Spleen (tissue), 11 donors: ENCODE measurements at regions not wholly inside any gene's neighbourhood (a gene's known extent, or its start where the extent isn't known, plus 50 kb on each side); places are given as distances from the start of the nearest gene placed in this dataset.

Experiments used
- DNase-seq: peaks from one replicate; pipeline ENCODE4 v3.0.0-alpha.2; 2020
- H3K27ac ChIP-seq, 8 donors: fragments of 200-600 bp; sonication (generic) in 7 of 8; 1 replicate in 4 of 8; 2 replicates in 4 of 8; pipeline versions ENCODE4 v1.5.0 to v1.8.0; 2016 to 2021; ENCODE audit warnings: inconsistent platforms in 4 of 8, mild to moderate bottlenecking in 4 of 8, moderate library complexity in 1 of 8
- H3K27me3 ChIP-seq, 7 donors: fragments of 200-600 bp; sonication (generic) in 6 of 7; replicated peaks in 1 of 7; 1 replicate in 4 of 7; 2 replicates in 3 of 7; pipeline versions ENCODE4 v1.5.0 to v1.8.0; 2016 to 2021; ENCODE audit warnings: inconsistent platforms in 3 of 7, mild to moderate bottlenecking in 1 of 7
- H3K36me3 ChIP-seq, 6 donors: fragments of 200-600 bp; sonication (generic) in 5 of 6; 1 replicate in 4 of 6; 2 replicates in 2 of 6; pipeline versions ENCODE4 v1.5.0 to v1.8.0; 2016 to 2021; ENCODE audit warnings: inconsistent platforms in 2 of 6
- H3K4me1 ChIP-seq, 6 donors: fragments of 200-600 bp; sonication (generic) in 5 of 6; 1 replicate in 3 of 6; 2 replicates in 3 of 6; pipeline versions ENCODE4 v1.5.0 to v1.8.0; 2016 to 2021; ENCODE audit warnings: inconsistent platforms in 3 of 6
- H3K4me3 ChIP-seq, 8 donors: fragments of 200-600 bp; sonication (generic) in 7 of 8; 1 replicate in 4 of 8; 2 replicates in 4 of 8; pipeline versions ENCODE4 v1.5.0 to v1.8.0; 2016 to 2021; ENCODE audit warnings: inconsistent platforms in 4 of 8, mild to moderate bottlenecking in 4 of 8, moderate library complexity in 2 of 8
- H3K9me3 ChIP-seq, 8 donors: fragments of 200-600 bp; sonication (generic) in 7 of 8; 1 replicate in 4 of 8; 2 replicates in 4 of 8; pipeline versions ENCODE4 v1.5.0 to v1.8.0; 2016 to 2021; ENCODE audit warnings: inconsistent platforms in 4 of 8
- POLR2A ChIP-seq, 3 donors: fragments of 450-650 bp; IDR thresholded peaks; one replicate each; pipeline ENCODE4 v1.5.1; 2017; ENCODE audit warnings: antibody characterized with exemption in 3 of 3, mild to moderate bottlenecking in 1 of 3
- POLR2AphosphoS5 ChIP-seq, 3 donors: sonication (generic); formaldehyde crosslinking; IDR thresholded peaks; one replicate each; pipeline ENCODE4 v1.5.1; 2017; ENCODE audit warnings: antibody characterized with exemption in 3 of 3
- WGBS, 5 donors: extraction: QIAGEN DNeasy Blood & Tissue Kit in 3 of 5; methylation state at CpG; one replicate each; pipeline versions ENCODE4 v1.1.5 to v1.1.7; 2013 to 2018; 5-methylcytosine and 5-hydroxymethylcytosine counted together
- intact Hi-C: fragments of 100-400 bp; cut with DNase I; formaldehyde crosslinking; loops from one replicate; pipeline ENCODE4 v1.15.0; 2023; ENCODE audit warnings: low total_unique reads
- TF ChIP-seq, protein P1 (sequence below), 11 experiments: fragments of 200-600 bp in 7 of 11; fragments of 450-650 bp in 4 of 11; sonication (generic) in 4 of 11; IDR thresholded peaks in 8 of 11; conservative IDR thresholded peaks in 3 of 11; 1 replicate in 7 of 11; 2 replicates in 4 of 11; pipeline versions ENCODE4 v1.4.0 to v1.8.0; 2016 to 2021; ENCODE audit warnings: antibody characterized with exemption in 11 of 11, inconsistent platforms in 4 of 11, mild to moderate bottlenecking in 1 of 11
- donor health status: healthy with polysubstance abuse.
- donor health status: DM: no; HTN: no; CAD: no; lungs with moderate emphysema.
- donor health status: DM: no; HTN: no; CAD: no.
- donor health status: Bipolar disorder and iron deficiency.
- donor health status: healthy.
- donor health status: DM: no; HTN: no; CAD: no.
- donor health status: DM: yes; HTN: yes; CAD: no.

DNA sequence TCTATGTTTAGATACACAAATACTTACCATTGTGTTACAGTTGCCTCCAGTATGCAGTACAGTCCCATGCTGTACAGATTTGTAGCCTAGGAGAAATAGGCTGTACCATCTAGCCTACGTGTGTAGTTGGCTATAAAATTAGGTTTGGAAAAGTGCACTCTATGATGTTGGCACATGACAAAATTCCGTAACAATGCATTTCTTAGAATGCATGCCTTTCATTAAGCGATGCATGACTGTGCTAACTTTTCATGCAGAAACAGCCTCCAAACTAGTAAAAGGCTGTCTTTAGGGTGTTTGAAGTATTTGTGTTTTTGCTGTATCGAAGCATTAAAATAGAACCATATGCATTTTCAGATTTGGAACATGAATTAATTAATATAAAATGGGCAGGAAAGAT is 157.9 kb downstream of the RMI1 start:
- no peak for DNase-seq
- WGBS, 5 donors = 95 to 97% (median 97%) methylated on average over 4 of the region's 4 CpGs

DNA sequence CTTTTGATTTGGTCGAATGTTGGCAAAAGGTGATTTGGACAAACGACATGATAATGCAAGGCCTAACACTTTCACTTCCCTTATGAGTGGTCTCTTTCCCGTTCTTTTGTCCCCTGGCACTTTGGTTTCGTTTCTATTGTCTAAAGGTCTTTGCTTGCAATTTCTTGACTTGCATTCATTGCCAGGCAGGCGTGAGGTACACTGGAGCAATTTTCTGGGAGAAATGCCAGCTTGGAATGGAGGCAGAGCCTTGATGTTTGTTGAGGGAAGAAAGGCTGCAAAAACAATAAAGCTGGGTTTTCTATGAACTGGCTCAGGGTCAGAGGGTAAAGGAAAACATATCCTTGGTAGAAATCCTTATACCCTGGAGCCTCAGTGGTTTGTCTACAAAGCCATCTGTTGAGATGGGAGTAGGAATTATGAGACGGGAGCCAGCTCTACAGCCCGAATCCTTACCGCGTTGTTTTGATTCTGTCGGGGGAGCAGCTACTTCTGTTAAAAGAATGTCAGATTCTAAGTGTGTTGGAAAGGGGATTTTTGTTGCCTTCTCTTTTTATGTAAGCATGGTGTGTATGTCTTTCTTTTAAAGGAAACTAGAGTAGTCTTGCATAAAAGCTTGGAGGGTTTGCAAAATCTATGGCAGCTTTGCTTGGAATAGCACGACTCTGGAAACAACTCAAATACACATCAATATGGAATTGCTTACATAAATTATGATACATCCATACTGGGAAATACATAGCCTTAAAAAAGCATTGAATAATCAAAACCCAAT is 158.9 kb downstream of the RMI1 start:
- DNase-seq = no peak
- intact Hi-C loops = no loop called here
- H3K4me1 ChIP-seq = peaks cover 5 to 29% (median 17%) of the 10 kb centered on the region in 6 donors
- TF ChIP-seq, protein P1, sequence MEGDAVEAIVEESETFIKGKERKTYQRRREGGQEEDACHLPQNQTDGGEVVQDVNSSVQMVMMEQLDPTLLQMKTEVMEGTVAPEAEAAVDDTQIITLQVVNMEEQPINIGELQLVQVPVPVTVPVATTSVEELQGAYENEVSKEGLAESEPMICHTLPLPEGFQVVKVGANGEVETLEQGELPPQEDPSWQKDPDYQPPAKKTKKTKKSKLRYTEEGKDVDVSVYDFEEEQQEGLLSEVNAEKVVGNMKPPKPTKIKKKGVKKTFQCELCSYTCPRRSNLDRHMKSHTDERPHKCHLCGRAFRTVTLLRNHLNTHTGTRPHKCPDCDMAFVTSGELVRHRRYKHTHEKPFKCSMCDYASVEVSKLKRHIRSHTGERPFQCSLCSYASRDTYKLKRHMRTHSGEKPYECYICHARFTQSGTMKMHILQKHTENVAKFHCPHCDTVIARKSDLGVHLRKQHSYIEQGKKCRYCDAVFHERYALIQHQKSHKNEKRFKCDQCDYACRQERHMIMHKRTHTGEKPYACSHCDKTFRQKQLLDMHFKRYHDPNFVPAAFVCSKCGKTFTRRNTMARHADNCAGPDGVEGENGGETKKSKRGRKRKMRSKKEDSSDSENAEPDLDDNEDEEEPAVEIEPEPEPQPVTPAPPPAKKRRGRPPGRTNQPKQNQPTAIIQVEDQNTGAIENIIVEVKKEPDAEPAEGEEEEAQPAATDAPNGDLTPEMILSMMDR (IDR thresholded peaks at IDR 0.05 in 8 of 11, conservative IDR thresholded peaks at IDR 0.05 in 3 of 11) = no peak
- TF ChIP-seq POLR2AphosphoS5 (IDR thresholded peaks at IDR 0.05) (peak in 1 of 3 donors; percentile 13), POLR2A (IDR thresholded peaks at IDR 0.05) (no peak)
- peaks cover 0 to 43% (median 24%) of the 10 kb centered on the region in 7 donors for H3K27me3 ChIP-seq
- H3K36me3 ChIP-seq = no peaks in the 10 kb centered on the region
- 49 to 64% (median 61%) methylated on average over 11 of the region's 11 CpGs for WGBS, 5 donors
- no peak overlapping the region for H3K4me3 ChIP-seq
- no peaks in the 10 kb centered on the region for H3K9me3 ChIP-seq
- peak overlapping the region in 7 of 8 donors; percentile 0 to 71 (median 49) for H3K27ac ChIP-seq

More for the DNA sequence above, 157.9 kb downstream of the RMI1 start:
- Histone ChIP-seq H3K9me3 (no peaks in the 10 kb centered on the region), H3K36me3 (no peaks in the 10 kb centered on the region), H3K27me3 (peaks cover 0 to 43% (median 24%) of the 10 kb centered on the region in 7 donors), H3K4me1 (peaks cover 5 to 29% (median 17%) of the 10 kb centered on the region in 6 donors), H3K4me3 (no peak overlapping the region), H3K27ac (peak overlapping the region in 2 of 8 donors; percentile 56 to 71)
- intact Hi-C loops = no loop called here
- TF ChIP-seq POLR2AphosphoS5 (IDR thresholded peaks at IDR 0.05) = no peak

DNA sequence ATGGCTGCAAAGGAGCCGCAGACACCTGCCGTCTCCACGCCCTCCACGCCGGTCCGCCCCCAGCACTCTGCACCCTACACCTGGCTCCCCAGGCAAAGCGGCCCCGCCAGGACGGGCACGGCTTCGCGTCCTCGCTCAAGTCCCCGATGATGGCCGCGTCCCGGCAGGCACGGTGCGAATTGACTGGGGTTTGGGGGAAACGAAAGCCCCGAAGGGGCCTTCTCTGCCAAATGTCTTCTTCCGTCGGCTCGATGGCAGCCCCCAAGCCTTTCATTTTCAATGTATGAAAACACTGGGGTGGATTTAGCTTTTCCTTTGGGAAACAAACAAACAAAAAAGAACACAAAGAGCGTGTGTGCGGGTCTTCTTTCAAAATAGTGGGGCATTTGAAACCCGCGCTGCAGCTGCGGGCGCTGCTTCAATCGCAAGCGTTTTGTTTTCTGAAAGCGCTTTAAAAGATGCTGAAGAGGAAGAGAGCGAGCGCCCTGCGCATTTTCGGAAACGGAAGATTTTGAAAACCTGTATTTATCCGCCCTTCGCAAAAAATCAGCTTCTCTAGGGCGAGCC is 160.0 kb downstream of the RMI1 start:
- Histone ChIP-seq H3K27ac (peak overlapping the region in 5 of 8 donors; percentile 15 to 71 (median 55)), H3K9me3 (no peaks in the 10 kb centered on the region), H3K36me3 (no peaks in the 10 kb centered on the region), H3K27me3 (peaks cover 0 to 43% (median 24%) of the 10 kb centered on the region in 7 donors), H3K4me3 (peak overlapping the region; percentile 10 to 70 (median 40)), H3K4me1 (peaks cover 5 to 32% (median 17%) of the 10 kb centered on the region in 6 donors)
- DNase-seq = peak; percentile 81
- 3 to 10% (median 6%) methylated on average over 38 to 41 of the region's 41 CpGs for whole genome bisulfite sequencing, 5 donors
- intact Hi-C loops = no loop called here
- no peak for TF ChIP-seq POLR2A (IDR thresholded peaks at IDR 0.05)
- TF ChIP-seq, protein P1 (IDR thresholded peaks at IDR 0.05 in 8 of 11, conservative IDR thresholded peaks at IDR 0.05 in 3 of 11) = no peak
- TF ChIP-seq POLR2AphosphoS5 (IDR thresholded peaks at IDR 0.05) = peak in 2 of 3 donors; percentile 18 to 35

DNA sequence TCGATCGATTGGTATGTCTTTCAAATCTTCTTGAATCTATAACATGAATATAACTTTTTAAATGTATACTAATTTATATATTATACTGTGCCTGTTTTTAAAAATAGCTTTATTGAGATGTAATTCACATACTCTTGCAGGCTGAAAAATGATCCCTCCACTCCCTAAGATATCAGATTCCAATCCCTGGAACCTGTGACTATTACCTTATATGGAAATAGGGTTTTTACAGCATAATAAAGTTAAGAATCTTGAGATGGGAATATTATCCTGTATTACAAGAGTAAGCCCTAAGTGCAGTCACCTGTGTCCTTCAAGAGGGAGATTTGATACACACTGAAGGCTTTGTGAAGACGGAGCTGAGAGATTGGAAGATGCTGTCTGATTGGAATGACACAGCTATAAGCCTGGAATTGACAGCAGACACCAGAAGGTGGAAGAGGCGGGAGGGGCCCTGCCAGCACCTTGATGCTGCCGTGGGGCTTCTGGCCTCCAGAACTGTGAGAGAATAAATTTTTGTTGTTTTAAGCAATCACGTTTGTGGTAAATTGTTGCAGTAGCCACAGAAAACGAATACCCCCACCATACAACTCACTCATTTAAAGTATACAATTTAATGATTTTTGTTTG is 161.3 kb downstream of the RMI1 start:
- Histone ChIP-seq H3K36me3 (no peaks in the 10 kb centered on the region), H3K9me3 (no peaks in the 10 kb centered on the region), H3K27me3 (peaks cover 0 to 43% (median 24%) of the 10 kb centered on the region in 7 donors), H3K27ac (no peak overlapping the region), H3K4me3 (no peak overlapping the region), H3K4me1 (peaks cover 12 to 45% (median 24%) of the 10 kb centered on the region in 6 donors)
- TF ChIP-seq, protein P1 (IDR thresholded peaks at IDR 0.05 in 8 of 11, conservative IDR thresholded peaks at IDR 0.05 in 3 of 11) = no peak
- TF ChIP-seq POLR2A (IDR thresholded peaks at IDR 0.05) = no peak
- TF ChIP-seq POLR2AphosphoS5 (IDR thresholded peaks at IDR 0.05) = no peak
- DNase-seq = no peak
- 86 to 92% (median 90%) methylated on average over 7 of the region's 7 CpGs for WGBS, 5 donors
- intact Hi-C loops = no loop called here
